ENCODE measurements at regions not wholly inside any gene's neighbourhood (a gene's known extent, or its start where the extent isn't known, plus 50 kb on each side); places are given as distances from the start of the nearest gene placed in this dataset.

DNA sequence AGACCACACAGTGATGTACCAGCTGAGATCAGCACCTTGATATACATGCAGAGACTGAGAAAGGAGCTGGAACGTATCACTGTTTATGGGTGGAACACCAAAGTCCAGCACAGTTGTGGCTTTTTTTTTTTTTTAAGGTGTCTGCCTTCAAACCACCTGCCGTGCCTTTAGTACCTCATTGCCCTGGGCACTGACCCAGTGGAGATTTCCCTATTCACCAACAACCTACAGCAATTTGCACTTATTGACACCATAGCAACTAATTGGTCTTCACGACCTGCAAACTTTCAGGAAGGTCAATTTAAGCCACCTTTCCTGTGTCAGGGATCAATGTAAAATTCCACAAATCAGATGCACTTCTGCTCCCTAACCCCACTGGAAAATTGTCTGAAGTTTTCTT is 181.6 kb upstream of the ADGRL2 start:
- H3K9me3 ChIP-seq (ENCODE audit: control insufficient read depth, low read length): no peaks in the 10 kb centered on the region
- Mint-ChIP-seq H3K27ac (no peak overlapping the region), H3K4me1 (peaks cover 3% of the 10 kb centered on the region), H3K4me3 (no peak overlapping the region), H3K27me3 (ENCODE audit: insufficient read depth) (no peaks in the 10 kb centered on the region), H3K9me3 (peaks cover 27% of the 10 kb centered on the region), H3K36me3 (ENCODE audit: low read depth) (peaks cover 3% of the 10 kb centered on the region)
- no peaks in the 10 kb centered on the region for H3K27me3 ChIP-seq (ENCODE audit: control insufficient read depth, insufficient read depth, low read length, poor library complexity, severe bottlenecking)
- H3K9ac ChIP-seq (ENCODE audit: extremely low read depth, low read length, poor library complexity, severe bottlenecking): no peak overlapping the region
- no peak for DNase-seq
- H3K27ac ChIP-seq (ENCODE audit: low read depth, low read length): no peak overlapping the region
- no peaks in the 10 kb centered on the region for H3K36me3 ChIP-seq (ENCODE audit: control insufficient read depth, insufficient read depth, low read length)
- no peaks in the 10 kb centered on the region for H3K4me1 ChIP-seq (ENCODE audit: control insufficient read depth, insufficient read depth, low read length)
- 17 to 43% methylated on average over 2 to 3 of the region's 3 CpGs for WGBS, 2 experiments (ENCODE audit: insufficient coverage in 1 of 2, insufficient read length in 1 of 2)
- no peak overlapping the region for H3K4me3 ChIP-seq (ENCODE audit: low read length)
- TF ChIP-seq, protein P1, sequence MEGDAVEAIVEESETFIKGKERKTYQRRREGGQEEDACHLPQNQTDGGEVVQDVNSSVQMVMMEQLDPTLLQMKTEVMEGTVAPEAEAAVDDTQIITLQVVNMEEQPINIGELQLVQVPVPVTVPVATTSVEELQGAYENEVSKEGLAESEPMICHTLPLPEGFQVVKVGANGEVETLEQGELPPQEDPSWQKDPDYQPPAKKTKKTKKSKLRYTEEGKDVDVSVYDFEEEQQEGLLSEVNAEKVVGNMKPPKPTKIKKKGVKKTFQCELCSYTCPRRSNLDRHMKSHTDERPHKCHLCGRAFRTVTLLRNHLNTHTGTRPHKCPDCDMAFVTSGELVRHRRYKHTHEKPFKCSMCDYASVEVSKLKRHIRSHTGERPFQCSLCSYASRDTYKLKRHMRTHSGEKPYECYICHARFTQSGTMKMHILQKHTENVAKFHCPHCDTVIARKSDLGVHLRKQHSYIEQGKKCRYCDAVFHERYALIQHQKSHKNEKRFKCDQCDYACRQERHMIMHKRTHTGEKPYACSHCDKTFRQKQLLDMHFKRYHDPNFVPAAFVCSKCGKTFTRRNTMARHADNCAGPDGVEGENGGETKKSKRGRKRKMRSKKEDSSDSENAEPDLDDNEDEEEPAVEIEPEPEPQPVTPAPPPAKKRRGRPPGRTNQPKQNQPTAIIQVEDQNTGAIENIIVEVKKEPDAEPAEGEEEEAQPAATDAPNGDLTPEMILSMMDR (conservative IDR thresholded peaks at IDR 0.05): no peak

DNA sequence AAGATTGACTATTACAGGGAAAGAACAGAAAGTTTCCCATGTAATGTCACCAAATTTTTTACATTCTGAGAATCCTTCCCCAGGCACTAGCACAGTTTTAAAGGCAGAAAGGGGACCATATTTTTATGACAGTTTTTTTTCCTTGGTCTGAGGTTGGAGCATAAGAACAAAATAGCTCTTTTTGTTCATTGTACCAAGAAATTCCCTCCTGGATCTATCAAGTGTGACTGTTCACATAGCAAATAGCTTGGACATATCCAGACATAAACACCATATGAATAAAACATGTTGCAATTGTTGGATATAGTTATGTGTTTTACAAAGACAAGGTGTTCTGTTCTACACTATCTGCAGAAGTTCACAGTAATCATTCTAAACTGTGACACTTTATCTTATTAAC is 182.4 kb upstream of the ADGRL2 start:
- Mint-ChIP-seq H3K27me3 (ENCODE audit: insufficient read depth) (no peaks in the 10 kb centered on the region), H3K27ac (no peak overlapping the region), H3K9me3 (peaks cover 27% of the 10 kb centered on the region), H3K4me3 (no peak overlapping the region), H3K4me1 (peaks cover 3% of the 10 kb centered on the region), H3K36me3 (ENCODE audit: low read depth) (peaks cover 3% of the 10 kb centered on the region)
- DNase-seq: no peak
- Histone ChIP-seq H3K4me1 (ENCODE audit: control insufficient read depth, insufficient read depth, low read length) (no peaks in the 10 kb centered on the region), H3K9me3 (ENCODE audit: control insufficient read depth, low read length) (no peaks in the 10 kb centered on the region), H3K9ac (ENCODE audit: extremely low read depth, low read length, poor library complexity, severe bottlenecking) (no peak overlapping the region), H3K4me3 (ENCODE audit: low read length) (no peak overlapping the region), H3K27ac (ENCODE audit: low read depth, low read length) (no peak overlapping the region), H3K36me3 (ENCODE audit: control insufficient read depth, insufficient read depth, low read length) (no peaks in the 10 kb centered on the region), H3K27me3 (ENCODE audit: control insufficient read depth, insufficient read depth, low read length, poor library complexity, severe bottlenecking) (no peaks in the 10 kb centered on the region)
- TF ChIP-seq, protein P1 (conservative IDR thresholded peaks at IDR 0.05): no peak

DNA sequence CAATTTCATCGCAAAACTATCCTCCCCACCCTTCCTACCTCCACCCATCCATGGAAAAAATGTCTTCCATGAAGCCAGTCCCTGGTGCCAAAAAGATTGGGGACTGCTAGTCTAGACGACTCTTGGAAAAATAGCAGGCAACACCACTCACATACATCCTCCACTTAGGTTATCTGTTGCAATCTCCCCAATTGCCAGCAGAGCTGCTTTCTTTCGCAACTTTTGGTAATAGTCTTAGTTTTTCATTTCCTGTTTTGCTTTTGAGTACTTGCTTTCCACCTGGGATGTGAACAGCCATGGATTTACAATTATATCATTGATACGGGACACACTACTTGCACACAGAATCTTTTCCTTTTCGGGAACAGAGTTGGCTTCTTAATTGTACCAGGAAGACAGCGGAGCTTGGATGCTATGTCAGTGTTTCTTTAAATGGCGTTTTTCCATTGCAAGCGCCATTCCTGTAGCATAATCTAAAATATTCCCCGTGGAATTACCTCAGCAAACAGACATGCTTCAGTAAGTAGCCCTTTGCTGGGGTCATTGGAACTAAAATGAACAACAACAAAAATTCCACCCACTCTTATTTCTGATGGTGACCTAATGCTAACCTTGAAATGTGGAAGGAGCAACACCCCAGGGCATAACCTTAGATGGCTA is 183.3 kb upstream of the ADGRL2 start:
- 83 to 86% methylated on average over 9 of the region's 9 CpGs for WGBS, 2 experiments (ENCODE audit: insufficient coverage in 1 of 2, insufficient read length in 1 of 2)
- Mint-ChIP-seq H3K9me3 (peaks cover 29% of the 10 kb centered on the region), H3K27me3 (ENCODE audit: insufficient read depth) (no peaks in the 10 kb centered on the region), H3K4me1 (peaks cover 3% of the 10 kb centered on the region), H3K4me3 (no peak overlapping the region), H3K27ac (no peak overlapping the region), H3K36me3 (ENCODE audit: low read depth) (peaks cover 3% of the 10 kb centered on the region)
- Histone ChIP-seq H3K27ac (ENCODE audit: low read depth, low read length) (no peak overlapping the region), H3K36me3 (ENCODE audit: control insufficient read depth, insufficient read depth, low read length) (no peaks in the 10 kb centered on the region), H3K9me3 (ENCODE audit: control insufficient read depth, low read length) (no peaks in the 10 kb centered on the region), H3K4me1 (ENCODE audit: control insufficient read depth, insufficient read depth, low read length) (no peaks in the 10 kb centered on the region), H3K27me3 (ENCODE audit: control insufficient read depth, insufficient read depth, low read length, poor library complexity, severe bottlenecking) (no peaks in the 10 kb centered on the region), H3K9ac (ENCODE audit: extremely low read depth, low read length, poor library complexity, severe bottlenecking) (no peak overlapping the region), H3K4me3 (ENCODE audit: low read length) (no peak overlapping the region)
- no peak for DNase-seq
- TF ChIP-seq, protein P1 (conservative IDR thresholded peaks at IDR 0.05): no peak

Data from endodermal cell (in vitro differentiated cells).